ENCODE measurements at regions not wholly inside any gene's neighbourhood (a gene's known extent, or its start where the extent isn't known, plus 50 kb on each side); places are given as distances from the start of the nearest gene placed in this dataset.

GRCh38 chr9:29348999-29349398, 1775.7 kb upstream of the C9orf72 start:
- 59 to 82% (median 76%) methylated on average over 1 of the region's 1 CpG for WGBS, 3 donors
- no peaks in the 10 kb centered on the region for H3K4me1 ChIP-seq (ENCODE audit: insufficient read depth)
- no peaks in the 10 kb centered on the region for H3K9me3 ChIP-seq
- H3K27ac ChIP-seq = no peak overlapping the region
- intact Hi-C loops (cut with DNase I) = no loop called here
- no peaks in the 10 kb centered on the region for H3K27me3 ChIP-seq
- TF ChIP-seq EP300 (IDR thresholded peaks at IDR 0.05) (no peak), CTCF (IDR thresholded peaks at IDR 0.05) (no peak), POLR2A (IDR thresholded peaks at IDR 0.05) (no peak)
- H3K36me3 ChIP-seq = no peaks in the 10 kb centered on the region
- H3K4me3 ChIP-seq = no peak overlapping the region
- no peak for DNase-seq

GRCh38 chr9:29389421-29389820, 1816.1 kb upstream of the C9orf72 start:
- no peak overlapping the region for H3K27ac ChIP-seq
- no peak overlapping the region for H3K4me3 ChIP-seq
- H3K36me3 ChIP-seq = no peaks in the 10 kb centered on the region
- H3K27me3 ChIP-seq = no peaks in the 10 kb centered on the region
- TF ChIP-seq EP300 (IDR thresholded peaks at IDR 0.05) (no peak), POLR2A (IDR thresholded peaks at IDR 0.05) (no peak)
- 4 to 10% (median 7%) methylated on average over 1 of the region's 1 CpG for WGBS, 3 donors
- intact Hi-C loops (cut with DNase I) = no loop called here
- no peaks in the 10 kb centered on the region for H3K9me3 ChIP-seq
- DNase-seq = no peak
- H3K4me1 ChIP-seq (ENCODE audit: insufficient read depth) = no peaks in the 10 kb centered on the region

GRCh38 chr9:29390859-29391258, 1817.6 kb upstream of the C9orf72 start:
- no peaks in the 10 kb centered on the region for H3K36me3 ChIP-seq
- intact Hi-C loops (cut with DNase I) = no loop called here
- no peaks in the 10 kb centered on the region for H3K9me3 ChIP-seq
- H3K4me3 ChIP-seq = no peak overlapping the region
- TF ChIP-seq CTCF (IDR thresholded peaks at IDR 0.05) (no peak), POLR2A (IDR thresholded peaks at IDR 0.05) (no peak), EP300 (IDR thresholded peaks at IDR 0.05) (no peak)
- no peak overlapping the region for H3K27ac ChIP-seq
- DNase-seq = no peak
- WGBS, 3 donors = 92 to 100% (median 100%) methylated on average over 1 of the region's 1 CpG
- H3K27me3 ChIP-seq = no peaks in the 10 kb centered on the region
- H3K4me1 ChIP-seq (ENCODE audit: insufficient read depth) = no peaks in the 10 kb centered on the region

- no peaks in the 10 kb centered on the region for H3K9me3 ChIP-seq
- DNase-seq = no peak
- H3K4me3 ChIP-seq = no peak overlapping the region
- H3K36me3 ChIP-seq = no peaks in the 10 kb centered on the region
- 31 to 44% (median 40%) methylated on average over 2 of the region's 2 CpGs for WGBS, 3 donors
- no peaks in the 10 kb centered on the region for H3K4me1 ChIP-seq (ENCODE audit: insufficient read depth)
- TF ChIP-seq EP300 (IDR thresholded peaks at IDR 0.05) (no peak), POLR2A (IDR thresholded peaks at IDR 0.05) (no peak), CTCF (IDR thresholded peaks at IDR 0.05) (no peak)
- intact Hi-C loops (cut with DNase I) = no loop called here
- no peak overlapping the region for H3K27ac ChIP-seq
- no peaks in the 10 kb centered on the region for H3K27me3 ChIP-seq
Observed at GRCh38 chr9:29393064-29393463, 1819.8 kb upstream of the C9orf72 start.

- WGBS, 3 donors = 81 to 91% (median 90%) methylated on average over 1 of the region's 1 CpG
- no peaks in the 10 kb centered on the region for H3K36me3 ChIP-seq
- H3K4me1 ChIP-seq (ENCODE audit: insufficient read depth) = no peaks in the 10 kb centered on the region
- H3K9me3 ChIP-seq = no peaks in the 10 kb centered on the region
- H3K27ac ChIP-seq = no peak overlapping the region
- no peak for TF ChIP-seq EP300 (IDR thresholded peaks at IDR 0.05)
- TF ChIP-seq POLR2A (IDR thresholded peaks at IDR 0.05) = no peak
- no peak for TF ChIP-seq CTCF (IDR thresholded peaks at IDR 0.05)
- no peak overlapping the region for H3K4me3 ChIP-seq
- H3K27me3 ChIP-seq = no peaks in the 10 kb centered on the region
- intact Hi-C loops (cut with DNase I) = no loop called here
- no peak for DNase-seq
Observed at GRCh38 chr9:29394855-29395254, 1821.6 kb upstream of the C9orf72 start.

Data from ovary (tissue), 7 donors.